H1 (cell line): ENCODE measurements at regions not wholly inside any gene's neighbourhood (a gene's known extent, or its start where the extent isn't known, plus 50 kb on each side); places are given as distances from the start of the nearest gene placed in this dataset.

Source experiments
- ASH2L ChIP-seq: fragments of 200-600, 300-600 bp; sonication (generic); IDR thresholded peaks from one replicate; pipeline ENCODE4 v1.7.1; 2017; ENCODE audit warnings: low read length
- BCL11A ChIP-seq, 2 experiments: IDR thresholded peaks; one replicate each; pipeline ENCODE4 v1.6.1; 2011; ENCODE audit warnings: low read depth in 2 of 2, low read length in 2 of 2, mild to moderate bottlenecking in 2 of 2
- CEBPB ChIP-seq: IDR thresholded peaks from 2 replicates; pipeline ENCODE4 v1.6.1; 2012; ENCODE audit warnings: low read depth, low read length
- CTCF ChIP-seq, 3 experiments: IDR thresholded peaks; 1 replicate in 2 of 3; 2 replicates in 1 of 3; pipeline versions ENCODE4 v1.5.1 to v1.6.1; 2011; ENCODE audit warnings: low read length in 3 of 3, mild to moderate bottlenecking in 3 of 3, inconsistent platforms in 2 of 3, low read depth in 1 of 3, moderate library complexity in 1 of 3; ENCODE audit not compliant: insufficient read depth in 1 of 3; ENCODE audit errors: control extremely low read depth in 1 of 3
- EP300 ChIP-seq, 2 experiments: IDR thresholded peaks; 1 replicate in 1 of 2; 2 replicates in 1 of 2; pipeline ENCODE4 v1.6.1; 2011 to 2012; ENCODE audit warnings: low read depth in 2 of 2, low read length in 2 of 2, mild to moderate bottlenecking in 2 of 2, borderline replicate concordance in 1 of 2, inconsistent platforms in 1 of 2, moderate library complexity in 1 of 2
- KDM4A ChIP-seq: IDR thresholded peaks from one replicate; pipeline ENCODE4 v1.7.1; 2012; ENCODE audit warnings: low read depth, mild to moderate bottlenecking, moderate library complexity, low read length, inconsistent platforms; ENCODE audit not compliant: severe bottlenecking
- NANOG ChIP-seq: IDR thresholded peaks from 2 replicates; pipeline ENCODE4 v1.6.1; 2011; ENCODE audit warnings: low read length, low read depth, mild to moderate bottlenecking, inconsistent platforms; ENCODE audit not compliant: insufficient read depth, poor library complexity, severe bottlenecking
- POLR2A ChIP-seq, 2 experiments: IDR thresholded peaks; 1 replicate in 1 of 2; 2 replicates in 1 of 2; pipeline ENCODE4 v1.6.1; 2011; ENCODE audit warnings: low read depth in 2 of 2, low read length in 2 of 2, mild to moderate bottlenecking in 2 of 2; ENCODE audit errors: control extremely low read depth in 1 of 2
- RFX5 ChIP-seq: IDR thresholded peaks from 2 replicates; pipeline ENCODE4 v1.6.1; 2011; ENCODE audit warnings: low read depth, low read length, improper control_type of control experiment, borderline replicate concordance
- SUZ12 ChIP-seq: fragments of 200-600 bp; sonication (generic); IDR thresholded peaks from 2 replicates; pipeline ENCODE4 v1.6.1; 2012; ENCODE audit warnings: mild to moderate bottlenecking, inconsistent platforms, low read length, moderate library complexity, mixed read lengths
- TAF7 ChIP-seq: optimal IDR thresholded peaks from 2 replicates; pipeline ENCODE3; 2011; ENCODE audit warnings: low read depth, mild to moderate bottlenecking, inconsistent platforms, low read length, moderate library complexity, borderline replicate concordance
- YY1 ChIP-seq: IDR thresholded peaks from 2 replicates; pipeline ENCODE4 v1.6.1; 2011; ENCODE audit warnings: low read depth, mild to moderate bottlenecking, low read length

DNA sequence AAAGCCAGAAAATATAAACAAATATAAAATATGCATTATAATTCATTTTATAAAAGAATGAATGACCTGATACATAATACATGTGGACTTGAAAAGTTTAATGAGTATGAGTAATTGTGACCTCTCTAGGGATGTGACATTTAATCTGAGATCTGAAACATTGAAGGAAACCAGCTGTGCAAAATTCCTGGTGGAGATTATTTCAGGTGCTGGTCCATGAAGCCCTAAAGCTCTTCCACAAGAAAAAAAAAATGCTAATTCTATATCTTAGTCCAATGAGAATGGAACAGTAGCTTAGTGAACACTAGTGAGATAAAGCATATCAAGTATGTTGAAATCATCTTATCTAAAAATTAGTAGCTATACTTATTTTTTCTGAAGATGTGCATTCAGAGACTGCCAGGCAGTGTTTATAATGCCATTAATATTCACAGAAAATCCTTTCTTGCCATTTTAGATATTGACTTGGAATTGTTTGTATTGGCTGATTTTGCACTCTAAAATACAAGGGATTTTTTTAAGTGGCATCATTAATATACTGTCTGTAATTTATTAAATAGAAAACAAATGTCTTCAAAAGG lies 1485.9 kb downstream of the PLA2G4A start:
- TF ChIP-seq EP300 (IDR thresholded peaks at IDR 0.05; ENCODE audit: borderline replicate concordance in 1 of 2, low read depth in 2 of 2, low read length in 2 of 2) = no peak
- TF ChIP-seq RFX5 = no peak
- no peak for TF ChIP-seq BCL11A (IDR thresholded peaks at IDR 0.05; ENCODE audit: low read depth in 2 of 2, low read length in 2 of 2)
- no peak for TF ChIP-seq CTCF (IDR thresholded peaks at IDR 0.05; ENCODE audit: control extremely low read depth in 1 of 3, insufficient read depth in 1 of 3, low read depth in 1 of 3, low read length in 3 of 3)
- no peak for TF ChIP-seq SUZ12
- TF ChIP-seq POLR2A (IDR thresholded peaks at IDR 0.05; ENCODE audit: control extremely low read depth in 1 of 2, low read depth in 2 of 2, low read length in 2 of 2) = no peak
- TF ChIP-seq TAF7 = no peak
- no peak for TF ChIP-seq CEBPB
- TF ChIP-seq NANOG = no peak
- no peak for TF ChIP-seq KDM4A
- TF ChIP-seq ASH2L = no peak
- no peak for TF ChIP-seq YY1
